GM18517 (cell line): ENCODE measurements at regions not wholly inside any gene's neighbourhood (a gene's known extent, or its start where the extent isn't known, plus 50 kb on each side); places are given as distances from the start of the nearest gene placed in this dataset.
"Not testable (repeated sequence)": the region's sequence is repeated elsewhere in the genome, so short reads cannot be mapped to it uniquely, and the experiment has no call there.

Source experiments
- ATAC-seq: cut with Tn5 transposase; IDR thresholded peaks from one replicate; pipeline ENCODE4 v1.9.1; 2021; ENCODE audit warnings: mild to moderate bottlenecking, moderate library complexity; ENCODE audit not compliant: unreplicated experiment

GRCh38 chrX:7542587-7543380, 300.2 kb upstream of the VCX start:
- no peak for ATAC-seq

- ATAC-seq: no peak
Observed at GRCh38 chrX:7522860-7523259, 320.1 kb upstream of the VCX start.

GRCh38 chrX:7515681-7516413, 327.1 kb upstream of the VCX start:
- ATAC-seq: no peak

DNA sequence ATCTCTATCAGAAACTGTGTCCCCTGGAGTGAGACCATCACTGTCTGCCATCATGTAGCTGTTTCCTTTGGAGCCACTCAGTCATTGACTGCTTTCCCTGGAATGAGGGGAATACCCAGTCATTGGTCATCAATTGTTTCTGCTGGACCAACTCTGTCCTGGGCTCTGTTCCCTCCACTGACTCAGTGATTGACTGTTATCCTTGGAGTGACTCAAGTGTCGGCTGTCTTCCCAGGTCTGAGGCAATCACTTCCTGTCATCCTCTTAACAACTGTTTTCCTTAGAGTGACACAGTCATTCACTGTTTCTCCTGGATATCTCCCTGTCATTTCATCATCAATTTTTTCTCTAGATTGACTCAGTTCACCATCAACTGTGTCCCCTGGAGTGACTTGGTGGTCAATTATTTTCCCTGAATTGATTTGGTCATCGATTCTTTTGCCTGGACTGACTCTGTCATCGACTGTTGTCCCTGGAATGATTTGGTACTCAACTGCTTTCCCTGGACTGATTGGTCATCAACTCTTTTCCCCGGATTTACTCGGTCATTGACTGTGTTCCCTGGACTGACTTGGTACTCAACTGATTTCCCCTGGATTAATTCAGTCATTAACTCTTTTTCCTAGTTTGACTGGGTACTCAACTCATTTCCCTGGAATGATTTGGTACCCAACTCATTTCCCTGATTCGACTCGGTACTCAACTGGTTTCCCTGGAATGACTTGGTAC, 327.9 kb upstream of the VCX start:
- ATAC-seq: no peak

- ATAC-seq: no peak
Observed at GRCh38 chrX:7512845-7513244, 330.1 kb upstream of the VCX start.

GRCh38 chrX:7503251-7503650, 339.7 kb upstream of the VCX start:
- no peak for ATAC-seq

DNA sequence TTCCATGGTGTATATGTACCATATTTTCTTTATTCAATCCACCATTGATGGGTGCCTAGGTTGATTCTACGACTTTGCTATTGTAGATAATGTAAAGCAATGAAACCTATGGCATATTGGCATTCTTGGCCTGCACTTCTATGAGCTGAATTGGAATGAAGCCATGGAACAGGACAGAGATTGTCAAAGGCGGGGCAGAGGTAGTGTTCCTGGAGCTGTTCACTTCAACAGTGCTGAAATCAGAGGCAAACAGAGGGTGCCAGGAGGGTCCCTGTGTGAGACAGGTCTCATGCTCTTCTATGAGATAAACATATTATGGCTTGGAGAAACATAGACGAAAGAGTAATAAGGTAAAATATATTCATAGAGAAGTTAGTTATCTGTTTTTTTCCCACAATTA, 342.6 kb upstream of the VCX start:
- ATAC-seq: no peak

DNA sequence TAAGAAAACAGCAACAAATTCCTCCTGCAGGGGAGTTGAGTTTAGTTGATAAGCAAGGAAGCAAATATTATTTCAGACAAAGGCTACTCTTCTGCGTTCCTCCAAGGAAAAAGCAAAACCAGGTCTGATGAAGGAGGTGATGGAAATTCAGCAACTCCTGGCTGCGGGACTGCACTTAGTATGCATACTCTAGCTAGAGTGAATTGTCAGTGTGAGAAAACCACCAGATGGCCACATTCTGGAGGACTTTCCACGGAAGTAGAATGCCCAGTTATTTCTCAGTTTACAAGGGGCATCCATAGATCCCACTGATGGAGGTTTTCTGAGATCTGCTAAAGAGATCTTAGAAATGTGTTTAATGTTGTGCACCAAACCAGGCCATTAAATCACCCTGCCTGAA, 338.6 kb upstream of the PUDP start:
- no peak for ATAC-seq

GRCh38 chrX:7485061-7485460, 337.1 kb upstream of the PUDP start:
- no peak for ATAC-seq

- no peak for ATAC-seq
Observed at GRCh38 chrX:7480721-7481120, 332.8 kb upstream of the PUDP start.

DNA sequence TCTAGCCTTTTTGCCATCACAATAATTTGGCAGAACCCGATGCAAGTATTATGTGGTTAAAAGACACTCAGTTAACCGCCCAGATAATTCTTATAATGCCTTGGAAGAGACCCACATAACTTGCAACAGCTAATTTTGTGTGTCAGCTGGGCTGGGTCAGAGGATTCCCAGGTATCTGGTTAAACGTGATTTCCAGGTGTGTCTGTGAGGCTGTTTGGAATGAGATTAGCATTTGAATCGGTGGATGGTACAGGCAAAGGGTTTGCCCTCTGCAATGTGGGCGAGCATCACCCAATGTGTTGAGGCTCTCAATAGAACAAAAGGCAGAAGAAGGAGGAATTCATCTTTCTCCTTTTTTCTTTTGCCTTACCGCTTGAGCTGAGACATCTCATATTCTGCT, 314.2 kb upstream of the PUDP start:
- no peak for ATAC-seq

DNA sequence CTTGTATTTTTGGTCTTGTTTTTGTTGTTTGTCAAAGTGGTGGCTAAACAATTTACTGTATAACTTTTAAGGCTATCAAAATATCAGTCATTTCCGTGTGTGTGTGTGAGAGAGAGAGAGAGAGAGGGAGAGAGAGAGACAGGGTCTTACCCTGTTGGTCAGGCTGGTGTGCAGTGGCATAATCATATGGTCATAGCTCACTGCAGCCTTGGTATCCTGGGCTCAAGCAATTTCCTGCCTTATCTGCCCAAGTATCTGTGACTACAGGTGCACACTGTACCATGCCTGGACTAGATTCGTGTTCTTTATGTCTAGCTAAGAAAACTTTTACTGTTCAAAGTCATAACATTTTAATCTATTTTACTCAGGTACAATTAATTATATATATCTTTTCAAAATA, 313.1 kb upstream of the PUDP start:
- ATAC-seq: not testable (repeated sequence)

GRCh38 chrX:7447801-7448499, 300.0 kb upstream of the PUDP start:
- no peak for ATAC-seq

DNA sequence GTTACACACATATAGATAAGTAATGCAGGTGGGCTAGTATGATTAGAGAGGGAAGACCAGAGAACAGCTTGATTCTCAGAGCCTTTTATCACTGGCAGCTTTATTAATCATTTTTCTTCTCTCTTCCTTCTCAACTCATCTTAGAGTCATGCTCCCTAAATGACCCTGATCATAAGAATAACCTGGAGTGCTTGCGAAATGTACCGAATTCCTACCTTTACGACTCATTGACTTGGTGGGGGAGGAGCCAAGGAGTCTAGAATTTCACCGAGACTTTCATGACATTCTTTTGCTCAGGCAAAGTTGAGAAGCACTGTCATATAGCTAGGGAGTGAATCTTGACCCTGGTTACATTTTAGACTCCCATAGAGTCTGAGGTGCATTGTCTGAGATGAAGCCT, 298.9 kb upstream of the PUDP start:
- ATAC-seq: no peak

- ATAC-seq: peak; percentile 95
Observed at GRCh38 chrX:7444967-7445366, 297.0 kb upstream of the PUDP start.

DNA sequence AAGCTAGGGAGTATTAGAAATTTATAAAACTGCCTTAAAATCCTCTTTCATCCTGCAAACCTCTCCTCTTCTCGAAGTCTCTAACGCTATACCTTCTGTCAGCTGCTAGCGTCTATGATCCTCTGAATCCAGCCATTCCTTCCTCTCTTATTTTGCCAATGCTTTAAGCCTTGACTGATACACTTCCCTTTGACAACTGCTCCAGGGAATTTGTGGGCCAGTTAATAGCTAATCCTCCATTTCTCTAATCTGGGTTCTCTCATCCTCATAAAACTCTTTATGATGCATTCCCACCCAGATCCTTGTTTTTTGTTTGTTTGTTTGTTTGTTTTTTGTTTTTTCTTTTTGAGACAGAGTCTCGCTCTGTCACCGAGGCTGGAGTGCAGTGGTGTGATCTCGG, 293.6 kb upstream of the PUDP start:
- ATAC-seq: no peak

DNA sequence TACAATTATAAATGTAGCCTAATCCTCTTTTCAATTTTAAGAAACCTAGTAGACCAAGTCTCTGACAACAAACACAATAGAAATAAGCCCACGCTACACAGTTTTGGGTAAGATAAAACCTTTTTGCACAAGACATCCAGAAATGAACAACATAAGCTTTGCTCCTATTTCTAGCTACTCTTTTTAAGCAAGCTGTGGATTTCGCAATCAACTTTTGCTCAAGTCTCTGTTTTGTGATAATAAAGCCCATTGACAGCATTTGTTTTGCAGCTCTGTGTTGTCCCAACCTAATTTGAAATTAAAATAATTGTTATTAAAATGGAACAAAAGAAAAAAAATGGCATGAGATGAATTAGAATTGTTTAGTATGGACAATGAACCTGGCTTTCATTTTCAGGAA, 287.9 kb upstream of the PUDP start:
- no peak for ATAC-seq

GRCh38 chrX:7432901-7433300, 284.9 kb upstream of the PUDP start:
- no peak for ATAC-seq

DNA sequence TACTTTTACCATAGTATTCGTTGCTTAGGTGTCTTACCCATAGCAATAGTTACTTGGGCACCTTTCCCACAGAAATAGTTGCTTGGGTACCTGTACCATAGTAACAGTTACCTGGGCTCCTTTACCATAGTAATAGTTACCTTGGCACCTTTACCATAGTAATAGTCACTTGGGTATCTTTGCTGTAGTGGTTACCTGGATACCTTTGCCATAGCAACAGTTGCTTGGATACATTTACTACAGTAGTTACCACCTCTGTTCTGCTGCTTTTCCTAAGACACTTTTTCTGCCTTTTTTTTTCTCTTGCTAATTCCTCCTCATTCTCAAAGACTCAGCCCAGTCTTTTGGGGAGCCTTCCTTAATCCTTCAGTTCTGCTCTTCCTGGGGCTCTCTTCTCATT, 272.8 kb upstream of the PUDP start:
- no peak for ATAC-seq

- no peak for ATAC-seq
Observed at GRCh38 chrX:7414753-7415152, 266.8 kb upstream of the PUDP start.

- ATAC-seq: no peak
Observed at GRCh38 chrX:7412840-7413239, 264.9 kb upstream of the PUDP start.
